GM12878 (cell line): ENCODE measurements at regions not wholly inside any gene's neighbourhood (a gene's known extent, or its start where the extent isn't known, plus 50 kb on each side); places are given as distances from the start of the nearest gene placed in this dataset.

Experiments used
- ATAC-seq: fragments of 200-7000 bp; cut with Tn5 transposase; 3 replicates; pipeline ENCODE4 v1.9.1; 2020; ENCODE audit warnings: mild to moderate bottlenecking, moderate library complexity
- BruUV-seq: library from RNA; stranded (reverse); fragments of 400-500 nt; replicated peaks from 2 replicates; lab custom pipeline; 2021; lab: Mats Ljungman, UMichigan
- CTCF ChIA-PET: fragments of 300-600 bp; sonication (Branson Sonifier 250); formaldehyde crosslinking; extraction: SDS; loops from one replicate; lab custom pipeline; 2021; ENCODE audit warnings: inconsistent platforms; lab: Yijun Ruan, JAX
- POLR2A ChIA-PET: fragments of 350-600 bp; formaldehyde crosslinking; extraction: SDS; loops from one replicate; lab custom pipeline; 2021; ENCODE audit warnings: inconsistent platforms; lab: Charles Lee
- RAD21 ChIA-PET: fragments of 300-600 bp; sonication (Branson Sonifier 250); formaldehyde crosslinking; loops from one replicate; lab custom pipeline; 2023; ENCODE audit warnings: antibody characterized with exemption; ENCODE audit not compliant: unreplicated experiment; lab: Charles Lee
- SMC1A ChIA-PET: fragments of 300-600 bp; sonication (Branson Sonifier 250); formaldehyde crosslinking; loops from one replicate; lab custom pipeline; 2023; ENCODE audit not compliant: unreplicated experiment, uncharacterized antibody; lab: Charles Lee
- DNase-seq: peaks from one replicate; pipeline ENCODE4 v3.0.0-alpha.2; 2011; ENCODE audit warnings: low read depth, low spot score
- FAIRE-seq: peaks from 3 replicates; lab custom pipeline; 2011; peaks lifted over from hg19 to GRCh38; lab: Jason Lieb, UNC
- H2AFZ ChIP-seq: 2 replicates; pipeline ENCODE4 v1.6.0; 2011; ENCODE audit warnings: low read depth, low read length, control low read depth; ENCODE audit not compliant: control insufficient read depth
- H3K27ac ChIP-seq: 2 replicates; pipeline ENCODE4 v1.5.1; 2011; ENCODE audit warnings: control low read depth; ENCODE audit not compliant: control insufficient read depth, insufficient read depth
- H3K27me3 ChIP-seq, 2 experiments: replicated peaks in 1 of 2; 2 replicates each; pipeline versions ENCODE4 v1.6.0 to v1.6.1; 2011; ENCODE audit warnings: low read length in 1 of 2; ENCODE audit not compliant: control insufficient read depth in 2 of 2, insufficient read depth in 2 of 2
- H3K36me3 ChIP-seq, 2 experiments: 2 replicates each; pipeline ENCODE4 v1.5.1; 2011; ENCODE audit warnings: low read length in 1 of 2; ENCODE audit not compliant: control insufficient read depth in 2 of 2, insufficient read depth in 2 of 2
- H3K4me1 ChIP-seq: 2 replicates; pipeline ENCODE4 v1.6.1; 2011; ENCODE audit warnings: mild to moderate bottlenecking, low read length, moderate library complexity, mixed read lengths; ENCODE audit not compliant: control insufficient read depth, insufficient read depth
- H3K4me2 ChIP-seq: 2 replicates; pipeline ENCODE4 v1.6.0; 2011; ENCODE audit warnings: control low read depth; ENCODE audit not compliant: control insufficient read depth, insufficient read depth
- H3K4me3 ChIP-seq: fragments of 200-600 bp; sonication (generic); 2 replicates; pipeline ENCODE4 v1.5.1; 2016
- H3K79me2 ChIP-seq: 2 replicates; pipeline ENCODE4 v1.6.0; 2011; ENCODE audit warnings: low read length; ENCODE audit not compliant: control insufficient read depth, insufficient read depth
- H3K9ac ChIP-seq: 2 replicates; pipeline ENCODE4 v1.8.0; 2011; ENCODE audit warnings: low read length, control low read depth, mixed read lengths; ENCODE audit not compliant: control insufficient read depth, insufficient read depth
- H3K9me3 ChIP-seq: replicated peaks from 3 replicates; pipeline ENCODE4 v1.5.1; 2011; ENCODE audit warnings: mild to moderate bottlenecking, low read length; ENCODE audit not compliant: control insufficient read depth, insufficient read depth
- H4K20me1 ChIP-seq: 2 replicates; pipeline ENCODE4 v1.6.0; 2011; ENCODE audit not compliant: control insufficient read depth, insufficient read depth
- CBFB ChIP-seq: IDR thresholded peaks from 2 replicates; pipeline ENCODE4 v1.6.1; 2016; ENCODE audit warnings: antibody characterized with exemption, low read depth
- CEBPZ ChIP-seq: fragments of 150-350 bp; IDR thresholded peaks from 2 replicates; pipeline ENCODE4 v1.6.1; 2016; ENCODE audit warnings: low read depth, low read length
- CHD1 ChIP-seq: IDR thresholded peaks from 2 replicates; pipeline ENCODE4 v1.6.1; 2012; ENCODE audit warnings: low read depth, low read length, improper control_type of control experiment
- E4F1 ChIP-seq: fragments of 450-650 bp; IDR thresholded peaks from 2 replicates; pipeline ENCODE4 v1.6.1; 2018; ENCODE audit warnings: borderline replicate concordance, mild to moderate bottlenecking; ENCODE audit not compliant: partially characterized antibody
- EED ChIP-seq: sonication (generic); IDR thresholded peaks from 2 replicates; pipeline ENCODE4 v1.6.1; 2016; ENCODE audit warnings: antibody characterized with exemption, low read depth
- EP300 ChIP-seq, 2 experiments: fragments of 150-350 bp in 1 of 2; IDR thresholded peaks; 2 replicates each; pipeline ENCODE4 v1.6.1; 2011 to 2012; ENCODE audit warnings: low read depth in 2 of 2, low read length in 2 of 2, borderline replicate concordance in 1 of 2, improper control_type of control experiment in 1 of 2, inconsistent platforms in 1 of 2; ENCODE audit not compliant: control insufficient read depth in 1 of 2
- MTA2 ChIP-seq: fragments of 450-650 bp; IDR thresholded peaks from 2 replicates; pipeline ENCODE4 v1.6.1; 2016; ENCODE audit warnings: low read depth, mild to moderate bottlenecking, moderate library complexity
- NBN ChIP-seq: fragments of 450-650 bp; IDR thresholded peaks from 2 replicates; pipeline ENCODE4 v1.6.1; 2016
- RAD21 ChIP-seq: IDR thresholded peaks from 2 replicates; pipeline ENCODE4 v1.6.1; 2011; ENCODE audit warnings: mild to moderate bottlenecking, low read depth, low read length, moderate library complexity; ENCODE audit not compliant: insufficient read depth
- REST ChIP-seq: IDR thresholded peaks from 2 replicates; pipeline ENCODE4 v1.6.1; 2012; ENCODE audit warnings: mild to moderate bottlenecking, low read depth, low read length
- SMAD5 ChIP-seq: IDR thresholded peaks from 2 replicates; pipeline ENCODE4 v1.6.1; 2016; ENCODE audit warnings: antibody characterized with exemption, low read depth
- SP1 ChIP-seq: IDR thresholded peaks from one replicate; pipeline ENCODE4 v1.6.1; 2011; ENCODE audit warnings: low read depth, low read length
- TCF3 ChIP-seq: IDR thresholded peaks from 2 replicates; pipeline ENCODE4 v1.6.1; 2012; ENCODE audit warnings: low read depth, mild to moderate bottlenecking, low read length, borderline replicate concordance; ENCODE audit not compliant: insufficient read depth
- ZSCAN29 ChIP-seq: fragments of 450-650 bp; IDR thresholded peaks from 2 replicates; pipeline ENCODE4 v1.6.1; 2017; ENCODE audit warnings: mild to moderate bottlenecking, moderate library complexity
- WGBS: methylation state at CpG from one replicate; pipeline ENCODE4 v1.1.6; 2016; ENCODE audit warnings: low lambda C conversion rate; ENCODE audit not compliant: insufficient replicate concordance, insufficient coverage; ENCODE audit errors: missing lambda C conversion rate; 5-methylcytosine and 5-hydroxymethylcytosine counted together
- in situ Hi-C: fragments of 300-500 bp; cut with MboI; formaldehyde crosslinking; loops from 9 replicates; pipeline ENCODE4 v1.14.3; 2018; ENCODE audit warnings: mixed read lengths
- intact Hi-C: fragments of 100-400 bp; cut with micrococcal nuclease; formaldehyde crosslinking; loops from one replicate; pipeline ENCODE4 v1.14.2; 2022; ENCODE audit not compliant: unreplicated experiment

GRCh38 chr2:129466389-129466788 lies 513.1 kb upstream of the RAB6C start:
- no peak for DNase-seq
- Histone ChIP-seq H4K20me1 (no peaks in the 10 kb centered on the region), H3K27ac (no peak overlapping the region), H3K79me2 (no peaks in the 10 kb centered on the region), H3K4me1 (no peaks in the 10 kb centered on the region; the same call in 1 of the 2 replicates), H3K4me2 (no peak overlapping the region), H2AFZ (no peak overlapping the region), H3K27me3 (no peaks in the 10 kb centered on the region), H3K4me3 (no peak overlapping the region), H3K9me3 (no peaks in the 10 kb centered on the region; the same call in 2 of the 3 replicates), H3K9ac (no peak overlapping the region), H3K36me3 (no peaks in the 10 kb centered on the region)
- intact Hi-C loops: no loop called here
- POLR2A ChIA-PET: no interaction called here
- no TSS peak for BruUV-seq
- TF ChIP-seq SP1 (no peak), E4F1 (no peak), SMAD5 (no peak), CBFB (no peak), MTA2 (no peak), REST (no peak), TCF3 (no peak), CEBPZ (no peak), CHD1 (no peak), ZSCAN29 (no peak), EED (no peak), EP300 (IDR thresholded peaks at IDR 0.05; ENCODE audit: borderline replicate concordance in 1 of 2, control insufficient read depth in 1 of 2, low read depth in 2 of 2, low read length in 2 of 2) (no peak), RAD21 (no peak), NBN (no peak)
- in situ Hi-C loops: no loop called here
- SMC1A ChIA-PET: interaction anchor here (0.6 kb wide), 1 partner anchor 45 kb away, joined by 3 read pairs; no protein-coding TSS in a partner anchor
- RAD21 ChIA-PET: no interaction called here
- FAIRE-seq: no peak
- 42% methylated on average over 13 of the region's 13 CpGs for WGBS
- CTCF ChIA-PET: no interaction called here
- no peak for ATAC-seq
